Right cardiac atrium (tissue), 5 donors: ENCODE measurements at regions not wholly inside any gene's neighbourhood (a gene's known extent, or its start where the extent isn't known, plus 50 kb on each side); places are given as distances from the start of the nearest gene placed in this dataset.

Source experiments
- ATAC-seq, 2 donors: fragments of 200-7000 bp; cut with Tn5 transposase; one replicate each; pipeline versions ENCODE4 v1.8.0 to v1.9.1; 2020; ENCODE audit warnings: moderate library complexity in 2 of 2, mild to moderate bottlenecking in 1 of 2
- DNase-seq, 3 donors: peaks; one replicate each; pipeline ENCODE4 v3.0.0-alpha.2; 2020
- H3K27ac ChIP-seq: one replicate; pipeline ENCODE4 v1.5.1; 2013; ENCODE audit warnings: mild to moderate bottlenecking, low read length, control low read depth, moderate library complexity
- H3K27me3 ChIP-seq: one replicate; pipeline ENCODE4 v1.6.1; 2013; ENCODE audit not compliant: control insufficient read depth, insufficient read depth
- H3K4me1 ChIP-seq: one replicate; pipeline ENCODE4 v1.6.1; 2013; ENCODE audit warnings: low read length; ENCODE audit not compliant: control insufficient read depth, insufficient read depth
- H3K4me3 ChIP-seq: one replicate; pipeline ENCODE4 v1.5.1; 2013; ENCODE audit warnings: low read length, control low read depth
- H3K9me3 ChIP-seq: one replicate; pipeline ENCODE4 v1.6.1; 2013; ENCODE audit warnings: low read length; ENCODE audit not compliant: control insufficient read depth
- WGBS: extraction: QIAGEN DNeasy Blood & Tissue Kit; methylation state at CpG from one replicate; pipeline ENCODE4 v1.1.7; 2013; 5-methylcytosine and 5-hydroxymethylcytosine counted together
- intact Hi-C, 4 donors: fragments of 100-400 bp; cut with DNase I; formaldehyde crosslinking; loops; one replicate each; pipeline versions ENCODE4 v1.11.0 to v1.14.0; 2022 to 2023
- donor health status: healthy with polysubstance abuse.
- donor health status: DM: no; HTN: yes; CAD: no.
- donor health status: DM: no; HTN: no; CAD: no.
- donor health status: DM: no; HTN: yes; CAD: no; lungs with severe emphysema.
- donor health status: DM: yes; HTN: yes; CAD: no.

DNA sequence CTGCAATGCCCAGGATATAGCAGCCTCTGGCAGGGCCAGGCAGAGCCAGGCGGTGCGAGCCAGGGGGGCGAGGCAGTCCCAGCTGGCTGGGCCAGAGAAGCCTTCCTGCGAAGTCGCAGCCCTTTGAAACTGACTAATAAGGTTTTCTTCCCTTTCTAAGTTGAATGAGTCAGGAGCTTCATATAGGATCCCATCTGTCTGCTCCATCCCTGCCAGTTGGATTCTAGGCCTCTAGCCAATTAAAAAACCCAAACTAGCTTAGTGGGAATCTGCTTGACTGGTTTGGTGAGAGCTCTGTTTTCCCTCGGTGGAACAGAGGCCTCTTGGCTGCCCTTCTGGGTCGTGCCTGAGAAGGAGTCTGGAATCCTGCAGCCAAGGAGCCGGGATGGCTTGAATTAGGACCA is 70.1 kb upstream of the RAPGEF1 start:
- no peaks in the 10 kb centered on the region for H3K27me3 ChIP-seq
- intact Hi-C loops, result no loop called here
- no peak overlapping the region for H3K27ac ChIP-seq
- H3K4me1 ChIP-seq, result no peaks in the 10 kb centered on the region
- ATAC-seq (no peak), DNase-seq (no peak)
- no peak overlapping the region for H3K4me3 ChIP-seq
- WGBS, result 64% methylated on average over 8 of the region's 8 CpGs
- H3K9me3 ChIP-seq, result no peaks in the 10 kb centered on the region

DNA sequence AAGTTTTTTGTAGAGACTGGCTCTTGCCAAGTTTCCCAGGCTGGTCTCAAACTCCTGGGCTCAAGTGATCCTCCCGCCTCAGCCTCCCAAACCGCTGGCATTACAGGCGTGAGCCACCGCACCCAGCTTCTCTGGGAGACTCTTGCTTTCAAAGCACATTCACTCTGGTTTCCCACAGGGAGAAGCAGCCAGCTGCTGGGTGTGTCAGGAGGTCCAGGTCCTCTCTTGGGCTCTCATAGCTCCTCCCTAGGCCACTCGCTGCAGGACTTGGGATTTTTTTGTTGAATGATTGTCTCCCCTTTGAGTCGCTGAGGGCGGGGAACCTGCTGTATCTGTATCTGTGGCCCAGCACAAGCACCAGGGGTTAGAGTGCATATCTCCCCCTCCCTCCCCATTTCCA is 68.4 kb upstream of the RAPGEF1 start:
- ATAC-seq (no peak), DNase-seq (no peak)
- Histone ChIP-seq H3K27ac (no peak overlapping the region), H3K4me1 (no peaks in the 10 kb centered on the region), H3K27me3 (no peaks in the 10 kb centered on the region), H3K9me3 (no peaks in the 10 kb centered on the region), H3K4me3 (no peak overlapping the region)
- intact Hi-C loops, result no loop called here
- WGBS, result 72% methylated on average over 7 of the region's 7 CpGs

- ATAC-seq (no peak), DNase-seq (no peak)
- Histone ChIP-seq H3K4me3 (no peak overlapping the region), H3K27me3 (no peaks in the 10 kb centered on the region), H3K4me1 (no peaks in the 10 kb centered on the region), H3K9me3 (no peaks in the 10 kb centered on the region), H3K27ac (no peak overlapping the region)
- WGBS, result 13% methylated on average over 19 of the region's 19 CpGs
- intact Hi-C loops, result no loop called here
Measured at GRCh38 chr9:131807144-131807983, 67.5 kb upstream of the RAPGEF1 start.

DNA sequence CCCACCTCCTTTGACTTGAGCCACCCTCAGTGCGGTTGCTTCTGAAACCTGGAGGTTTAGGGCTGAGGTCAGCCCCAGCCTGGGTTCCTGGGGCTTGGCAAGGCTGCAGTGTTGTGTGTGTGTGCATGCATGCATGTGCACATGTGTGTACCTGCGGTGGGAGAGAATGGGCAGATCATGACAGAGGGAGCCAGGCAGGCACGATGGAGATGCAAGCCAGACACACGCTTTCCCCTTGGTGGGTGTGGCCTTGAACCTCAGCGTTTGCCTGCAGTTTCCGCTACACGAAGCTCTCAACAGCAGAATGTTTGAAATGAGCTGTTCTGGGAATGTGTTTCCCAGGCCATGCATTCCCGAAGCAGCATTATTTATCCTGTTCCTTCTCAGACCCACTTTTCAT is 65.9 kb upstream of the RAPGEF1 start:
- Histone ChIP-seq H3K9me3 (no peaks in the 10 kb centered on the region), H3K4me1 (no peaks in the 10 kb centered on the region), H3K27ac (no peak overlapping the region), H3K4me3 (no peak overlapping the region), H3K27me3 (no peaks in the 10 kb centered on the region)
- 58% methylated on average over 8 of the region's 8 CpGs for WGBS
- DNase-seq, result no peak
- intact Hi-C loops, result no loop called here
- ATAC-seq, result no peak

DNA sequence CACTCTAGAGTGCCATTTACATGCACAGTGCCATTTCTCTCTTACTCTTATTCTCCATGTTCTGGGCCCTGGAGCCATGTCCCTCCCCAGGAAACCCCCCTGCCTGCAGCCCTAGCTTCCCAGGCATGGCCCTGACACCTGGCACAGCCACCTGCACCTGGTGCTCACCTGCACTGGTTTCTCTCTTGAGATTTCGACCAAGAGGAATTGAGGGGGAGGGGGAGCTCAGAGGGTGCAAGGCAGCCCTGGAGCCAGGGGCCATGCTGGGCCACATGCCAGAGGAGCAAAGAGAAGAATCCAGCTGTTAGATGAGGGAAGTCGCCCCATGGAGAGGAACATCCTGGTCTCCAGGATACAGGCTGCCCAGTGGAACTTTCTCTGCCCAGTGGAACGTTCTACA is 65.0 kb upstream of the RAPGEF1 start:
- intact Hi-C loops, result no loop called here
- no peak for ATAC-seq
- DNase-seq, result no peak
- Histone ChIP-seq H3K27ac (no peak overlapping the region), H3K9me3 (no peaks in the 10 kb centered on the region), H3K4me1 (no peaks in the 10 kb centered on the region), H3K27me3 (no peaks in the 10 kb centered on the region), H3K4me3 (no peak overlapping the region)
- WGBS, result 44% methylated on average over 3 of the region's 3 CpGs

- ATAC-seq (no peak), DNase-seq (no peak)
- Histone ChIP-seq H3K27ac (no peak overlapping the region), H3K4me3 (no peak overlapping the region), H3K4me1 (no peaks in the 10 kb centered on the region), H3K9me3 (no peaks in the 10 kb centered on the region), H3K27me3 (no peaks in the 10 kb centered on the region)
- 79% methylated on average over 4 of the region's 4 CpGs for WGBS
- intact Hi-C loops, result no loop called here
Measured at GRCh38 chr9:131803758-131804411, 64.0 kb upstream of the RAPGEF1 start.

GRCh38 chr9:131801810-131802209 is 61.9 kb upstream of the RAPGEF1 start:
- DNase-seq, result no peak
- Histone ChIP-seq H3K4me3 (no peak overlapping the region), H3K27me3 (no peaks in the 10 kb centered on the region), H3K27ac (no peak overlapping the region), H3K4me1 (no peaks in the 10 kb centered on the region), H3K9me3 (no peaks in the 10 kb centered on the region)
- no peak for ATAC-seq
- intact Hi-C loops, result no loop called here
- WGBS, result 24% methylated on average over 8 of the region's 8 CpGs

- H3K4me3 ChIP-seq, result no peak overlapping the region
- DNase-seq (no peak), ATAC-seq (no peak)
- H3K27ac ChIP-seq, result no peak overlapping the region
- 58% methylated on average over 2 of the region's 2 CpGs for WGBS
- H3K9me3 ChIP-seq, result no peaks in the 10 kb centered on the region
- H3K27me3 ChIP-seq, result no peaks in the 10 kb centered on the region
- H3K4me1 ChIP-seq, result no peaks in the 10 kb centered on the region
- intact Hi-C loops, result no loop called here
Measured at GRCh38 chr9:131800843-131801242, 61.0 kb upstream of the RAPGEF1 start.

GRCh38 chr9:131800366-131800765 is 60.5 kb upstream of the RAPGEF1 start:
- ATAC-seq (no peak), DNase-seq (no peak)
- Histone ChIP-seq H3K4me3 (no peak overlapping the region), H3K9me3 (no peaks in the 10 kb centered on the region), H3K27me3 (no peaks in the 10 kb centered on the region), H3K27ac (no peak overlapping the region), H3K4me1 (no peaks in the 10 kb centered on the region)
- WGBS, result 58% methylated on average over 2 of the region's 2 CpGs
- intact Hi-C loops, result no loop called here

DNA sequence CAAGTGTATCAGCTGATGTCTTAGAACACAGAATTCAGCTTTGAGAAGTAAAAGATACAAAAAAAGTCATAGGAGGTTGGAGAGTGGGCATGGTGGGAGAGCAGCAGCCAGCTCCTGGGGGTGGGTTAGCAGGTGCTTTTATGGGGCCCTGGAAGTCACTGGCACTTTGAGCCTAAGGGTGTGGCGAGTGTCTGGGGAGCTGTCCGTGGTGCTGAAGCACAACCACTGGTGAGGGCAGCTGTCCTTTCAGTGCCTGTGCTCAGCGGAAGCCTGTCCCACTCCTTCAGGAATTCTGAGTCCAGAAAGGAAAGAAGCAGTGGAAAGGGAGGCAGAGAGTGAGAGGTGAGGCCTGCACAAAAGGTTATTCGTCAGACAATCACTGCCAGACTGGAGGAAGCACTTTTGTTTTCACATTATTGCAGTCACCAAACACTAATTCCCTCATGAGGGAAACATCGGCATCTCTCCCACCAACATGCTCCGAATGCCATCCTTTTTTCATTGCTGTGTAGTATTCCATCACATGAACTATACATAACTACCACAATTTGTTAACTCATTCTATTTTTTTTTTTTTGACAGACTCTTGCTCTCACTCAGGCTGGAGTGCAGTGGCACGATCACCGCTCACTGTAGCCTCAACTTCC is 59.4 kb upstream of the RAPGEF1 start:
- 55% methylated on average over 8 of the region's 8 CpGs for WGBS
- Histone ChIP-seq H3K27ac (no peak overlapping the region), H3K4me1 (no peaks in the 10 kb centered on the region), H3K4me3 (no peak overlapping the region), H3K27me3 (no peaks in the 10 kb centered on the region), H3K9me3 (no peaks in the 10 kb centered on the region)
- DNase-seq (peak; percentile 56 to 80 (median 79)), ATAC-seq (peak; percentile 34 to 57)
- intact Hi-C loops, result no loop called here

- no peaks in the 10 kb centered on the region for H3K9me3 ChIP-seq
- intact Hi-C loops, result no loop called here
- H3K27ac ChIP-seq, result no peak overlapping the region
- no peak overlapping the region for H3K4me3 ChIP-seq
- no peak for ATAC-seq
- H3K4me1 ChIP-seq, result no peaks in the 10 kb centered on the region
- no peak for DNase-seq
- WGBS, result 51% methylated on average over 7 of the region's 7 CpGs
- no peaks in the 10 kb centered on the region for H3K27me3 ChIP-seq
Measured at GRCh38 chr9:131798246-131798645, 58.4 kb upstream of the RAPGEF1 start.
